HG03442 (cell line): ENCODE measurements at regions not wholly inside any gene's neighbourhood (a gene's known extent, or its start where the extent isn't known, plus 50 kb on each side); places are given as distances from the start of the nearest gene placed in this dataset.
"Not testable (repeated sequence)": the region's sequence is repeated elsewhere in the genome, so short reads cannot be mapped to it uniquely, and the experiment has no call there.

Source experiments
- ATAC-seq: cut with Tn5 transposase; IDR thresholded peaks from one replicate; pipeline ENCODE4 v1.9.1; 2021; ENCODE audit warnings: mild to moderate bottlenecking, moderate library complexity; ENCODE audit not compliant: unreplicated experiment

DNA sequence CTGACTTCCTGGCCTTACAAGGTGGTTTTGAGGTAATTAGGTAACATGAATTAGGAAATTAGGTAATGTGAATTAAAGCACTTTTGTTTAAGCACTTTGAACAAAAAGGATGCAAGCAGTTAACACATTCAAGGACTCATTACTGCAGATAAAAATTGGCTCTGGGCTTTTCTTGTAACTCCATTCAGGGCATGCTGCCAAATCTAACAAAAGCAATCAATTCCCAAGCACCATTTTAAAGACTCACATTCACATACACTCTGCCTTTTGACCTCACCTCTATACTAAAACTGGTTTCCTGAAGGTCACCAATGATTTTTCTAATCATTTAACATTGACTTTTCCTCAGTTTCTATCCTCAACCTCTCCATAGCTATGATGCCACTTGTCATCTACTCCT, 251.2 kb upstream of the RHOBTB1 start:
- ATAC-seq: no peak

- not testable (repeated sequence) for ATAC-seq
Measured at GRCh38 chr10:61192589-61192988, 248.6 kb upstream of the RHOBTB1 start.

DNA sequence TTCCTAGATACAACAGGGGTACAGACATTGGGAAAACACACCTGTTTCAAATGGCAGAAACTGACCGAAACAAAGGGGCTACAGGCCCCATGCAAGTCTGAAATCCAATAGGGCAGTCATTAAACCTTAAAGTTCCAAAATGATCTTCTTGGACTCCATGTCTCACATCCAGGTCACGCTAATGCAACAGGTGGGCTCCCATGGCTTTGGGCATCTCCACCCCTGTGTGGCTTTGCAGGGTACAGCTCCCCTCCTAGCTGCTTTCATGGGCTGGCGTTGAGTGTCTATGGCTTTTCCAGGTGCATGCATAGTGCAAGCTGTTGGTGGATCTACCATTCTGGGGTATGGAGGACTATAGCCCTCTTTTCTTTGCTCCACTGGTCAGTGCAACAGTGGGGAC, 248.1 kb upstream of the RHOBTB1 start:
- ATAC-seq: no peak

DNA sequence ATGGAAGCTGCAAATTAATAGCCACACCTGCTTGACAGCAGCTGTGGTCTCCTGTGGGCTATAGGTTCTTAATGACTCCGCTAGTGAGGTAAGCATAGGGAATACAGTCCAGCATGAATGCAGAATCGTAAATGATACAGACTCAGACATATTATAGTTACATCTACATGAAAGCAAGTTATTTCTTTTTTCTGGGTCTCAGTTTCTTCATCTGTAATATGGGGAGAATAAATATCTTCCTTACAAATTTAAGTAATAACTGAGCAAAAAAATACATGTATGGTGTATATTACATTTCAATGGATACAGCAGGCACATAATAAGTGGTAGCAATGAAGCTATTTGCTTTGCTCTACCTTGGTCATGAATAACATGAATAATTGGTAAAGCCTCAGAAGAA, 245.9 kb upstream of the RHOBTB1 start:
- no peak for ATAC-seq

GRCh38 chr10:61188691-61189090, 244.7 kb upstream of the RHOBTB1 start:
- ATAC-seq: no peak

GRCh38 chr10:61188101-61188500, 244.1 kb upstream of the RHOBTB1 start:
- no peak for ATAC-seq

DNA sequence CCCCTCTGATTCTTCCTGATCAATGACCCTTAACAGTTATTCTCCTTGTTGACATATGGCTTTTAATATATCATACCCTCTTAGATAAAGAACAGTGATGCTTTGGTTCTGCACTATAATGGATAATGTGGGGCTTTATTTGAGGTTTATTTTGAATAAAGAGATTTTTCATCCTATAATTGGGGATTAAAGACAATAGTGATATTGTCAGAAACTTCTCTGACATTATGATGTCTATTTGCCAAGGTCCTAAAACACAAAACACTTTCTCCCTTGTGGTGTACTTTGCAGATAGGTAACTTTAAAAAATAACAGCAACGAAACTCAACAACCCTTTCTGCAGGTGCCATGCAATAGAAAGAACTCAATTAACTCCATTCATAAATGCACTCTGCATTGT, 243.6 kb upstream of the RHOBTB1 start:
- no peak for ATAC-seq

GRCh38 chr10:61186408-61186807, 242.4 kb upstream of the RHOBTB1 start:
- ATAC-seq: no peak

- no peak for ATAC-seq
Measured at GRCh38 chr10:61184429-61184828, 240.4 kb upstream of the RHOBTB1 start.

- ATAC-seq: no peak
Measured at GRCh38 chr10:61183967-61184366, 240.0 kb upstream of the RHOBTB1 start.

GRCh38 chr10:61181832-61182231, 237.8 kb upstream of the RHOBTB1 start:
- ATAC-seq: no peak

DNA sequence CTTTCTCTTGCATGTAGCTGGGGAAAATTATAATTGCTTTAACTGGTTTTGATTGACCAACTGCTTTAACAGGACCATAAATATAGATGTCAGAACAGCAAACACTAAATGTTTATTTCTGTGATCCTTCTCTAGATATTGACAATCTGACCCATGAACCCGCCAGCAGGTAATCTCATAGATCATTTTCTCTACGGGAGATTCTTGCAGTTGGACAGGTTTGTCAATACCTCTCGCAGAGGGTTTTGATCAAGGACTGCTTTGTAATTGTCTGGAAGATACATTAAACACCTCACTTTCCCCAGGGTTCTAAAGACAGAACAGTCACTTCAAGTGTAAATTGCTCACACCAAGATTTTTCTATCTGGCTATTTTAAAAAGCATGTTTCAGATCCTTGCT, 235.8 kb upstream of the RHOBTB1 start:
- ATAC-seq: no peak

DNA sequence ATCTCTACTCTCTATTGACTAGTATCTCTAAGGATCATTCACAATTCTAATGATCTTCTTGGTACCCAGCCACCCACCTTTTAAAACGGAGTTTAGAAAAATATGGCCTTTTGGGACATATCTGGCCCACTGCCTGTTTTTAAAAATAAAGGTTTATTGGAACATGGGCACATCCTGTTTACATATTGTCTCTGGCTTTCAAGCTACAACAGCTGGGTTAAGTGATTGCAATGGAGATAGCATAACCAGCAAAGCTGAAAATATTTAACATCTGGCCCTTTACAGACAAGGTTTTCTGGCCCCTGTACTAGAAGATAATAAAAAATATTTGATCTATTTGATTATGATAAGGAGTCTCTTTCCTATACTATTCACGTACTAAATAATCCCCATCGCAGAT, 232.4 kb upstream of the RHOBTB1 start:
- ATAC-seq: no peak

- ATAC-seq: no peak
Measured at GRCh38 chr10:61175316-61175715, 231.3 kb upstream of the RHOBTB1 start.

DNA sequence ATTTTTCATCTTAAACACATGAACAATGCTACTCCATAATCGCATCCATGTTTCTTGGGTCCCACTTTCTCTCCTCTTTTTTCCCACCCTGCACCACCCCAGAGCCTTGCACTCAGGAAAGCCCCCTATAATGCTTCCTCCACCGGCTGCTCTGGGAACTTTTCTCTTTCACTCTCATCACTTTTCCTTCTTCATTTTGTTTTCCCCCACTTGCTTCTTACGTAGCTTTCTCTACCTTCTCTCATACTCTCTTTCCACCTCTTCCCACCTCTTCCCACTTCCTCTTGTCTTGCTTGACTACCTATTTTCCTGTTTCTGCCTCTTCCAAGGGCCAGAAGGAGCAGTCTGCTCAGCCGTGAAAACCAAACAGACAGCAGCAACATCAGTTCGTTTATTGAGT, 229.5 kb upstream of the RHOBTB1 start:
- no peak for ATAC-seq

GRCh38 chr10:61172182-61172926, 228.4 kb upstream of the RHOBTB1 start:
- no peak for ATAC-seq

- ATAC-seq: no peak
Measured at GRCh38 chr10:61170594-61170993, 226.6 kb upstream of the RHOBTB1 start.

DNA sequence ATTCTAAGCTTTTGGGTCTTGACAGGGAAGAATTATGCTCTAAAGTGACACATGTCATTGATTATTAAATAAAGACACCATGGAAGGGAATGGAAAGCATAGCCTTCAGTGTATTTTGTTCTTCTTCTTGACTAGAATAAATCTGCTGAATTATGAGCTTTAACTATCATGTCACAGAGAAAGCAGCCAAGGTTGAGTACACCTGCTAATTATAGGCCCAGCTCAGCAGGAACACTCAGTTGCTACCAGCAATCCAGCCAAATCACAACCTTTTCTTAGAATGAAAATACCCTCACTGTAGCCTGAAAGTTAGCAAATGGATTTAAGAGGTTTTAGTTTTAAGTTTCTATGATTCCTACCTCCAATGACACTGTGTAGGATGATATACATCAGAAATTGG, 225.3 kb upstream of the RHOBTB1 start:
- ATAC-seq: no peak

- no peak for ATAC-seq
Measured at GRCh38 chr10:61166489-61166888, 222.5 kb upstream of the RHOBTB1 start.

- ATAC-seq: no peak
Measured at GRCh38 chr10:61166065-61166464, 222.1 kb upstream of the RHOBTB1 start.

DNA sequence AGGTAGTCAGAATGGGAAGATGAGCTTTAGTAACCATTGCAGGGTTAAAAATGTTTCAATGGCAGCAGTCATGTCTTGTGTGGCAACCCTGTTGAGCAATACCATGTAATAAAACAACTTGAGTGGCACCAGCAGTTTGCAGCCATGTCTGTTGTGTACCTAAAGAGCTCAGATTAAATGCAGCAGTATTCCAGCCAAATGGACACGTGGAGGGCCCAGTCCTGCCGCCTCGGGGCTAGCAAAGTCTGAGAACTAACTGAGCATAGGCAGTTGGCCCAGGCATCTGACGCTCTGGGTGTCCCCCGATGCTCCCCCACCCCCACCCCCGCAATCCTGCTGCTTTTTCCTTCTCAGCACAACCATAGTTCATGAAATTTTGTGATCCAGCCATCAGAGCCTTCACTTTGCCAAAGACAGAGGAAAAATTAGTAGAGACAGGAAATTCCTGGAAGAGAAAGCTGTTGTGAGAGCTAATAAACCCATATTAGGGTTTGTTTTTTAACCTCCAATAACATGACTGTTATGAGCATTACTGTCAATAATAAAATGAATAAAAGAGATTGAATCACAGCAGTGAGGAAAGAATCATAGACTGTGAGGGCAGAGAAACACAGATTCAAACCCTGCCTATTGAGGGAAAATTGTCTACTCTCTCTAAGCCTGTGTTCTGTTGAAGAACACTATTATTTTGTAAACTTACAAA, 220.6 kb upstream of the RHOBTB1 start:
- ATAC-seq: no peak

GRCh38 chr10:61163403-61163802, 219.4 kb upstream of the RHOBTB1 start:
- no peak for ATAC-seq

GRCh38 chr10:61160253-61160652, 216.3 kb upstream of the RHOBTB1 start:
- ATAC-seq: no peak
